ENCODE measurements at regions not wholly inside any gene's neighbourhood (a gene's known extent, or its start where the extent isn't known, plus 50 kb on each side); places are given as distances from the start of the nearest gene placed in this dataset.

DNA sequence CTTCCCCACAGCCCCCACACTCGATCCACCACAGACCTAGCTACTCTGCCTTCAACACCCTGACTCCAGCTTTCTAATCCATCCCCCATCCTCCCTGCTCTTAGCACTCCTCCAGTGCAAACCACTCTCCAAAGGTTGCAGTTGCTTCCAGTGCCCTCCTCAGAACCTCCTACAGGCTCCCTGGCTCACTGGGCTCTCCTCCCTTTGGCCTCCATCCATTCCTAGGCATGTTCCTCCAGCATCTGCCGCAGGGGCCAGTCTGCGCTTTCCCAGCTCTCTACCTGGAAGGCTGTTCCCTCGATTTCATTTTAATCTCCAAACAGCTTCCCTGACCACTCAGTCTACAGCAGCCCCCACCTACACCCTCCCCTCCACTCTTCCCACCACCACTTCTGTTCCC lies 133.8 kb downstream of the SPATA19 start:
- no peaks in the 10 kb centered on the region for H3K4me1 ChIP-seq (ENCODE audit: control insufficient read depth, insufficient read depth, low read length)
- H3K27ac ChIP-seq (ENCODE audit: low read length), result no peak overlapping the region
- no peaks in the 10 kb centered on the region for H3K36me3 ChIP-seq (ENCODE audit: control insufficient read depth, insufficient read depth, low read length)
- DNase-seq (ENCODE audit: low read depth, low spot score) (no peak), ATAC-seq (no peak)
- intact Hi-C loops (cut with micrococcal nuclease; ENCODE audit: unreplicated experiment), result no loop called here
- no peaks in the 10 kb centered on the region for H3K9me3 ChIP-seq (ENCODE audit: control insufficient read depth, insufficient read depth, low read depth, low read length)
- in situ Hi-C loops (cut with HindIII; ENCODE audit: low pct_unique_long_range_greater_than_20kb, low sequenced_read_pairs), result no loop called here
- H3K4me3 ChIP-seq (ENCODE audit: low read depth in 2 of 2, low read length in 2 of 2), result no peak overlapping the region
- BruUV-seq (replicated peaks), result no TSS peak
- ChIA-PET CTCF (no interaction called here), POLR2A (interaction anchor here (0.7 kb wide), 1 partner anchor 286 kb away, joined by 5 read pairs; no protein-coding TSS in a partner anchor)
- H3K27me3 ChIP-seq (ENCODE audit: control insufficient read depth, insufficient read depth, low read length), result peaks cover 5% of the 10 kb centered on the region; the same call in 1 of the 2 replicates
- TF ChIP-seq, protein P1, sequence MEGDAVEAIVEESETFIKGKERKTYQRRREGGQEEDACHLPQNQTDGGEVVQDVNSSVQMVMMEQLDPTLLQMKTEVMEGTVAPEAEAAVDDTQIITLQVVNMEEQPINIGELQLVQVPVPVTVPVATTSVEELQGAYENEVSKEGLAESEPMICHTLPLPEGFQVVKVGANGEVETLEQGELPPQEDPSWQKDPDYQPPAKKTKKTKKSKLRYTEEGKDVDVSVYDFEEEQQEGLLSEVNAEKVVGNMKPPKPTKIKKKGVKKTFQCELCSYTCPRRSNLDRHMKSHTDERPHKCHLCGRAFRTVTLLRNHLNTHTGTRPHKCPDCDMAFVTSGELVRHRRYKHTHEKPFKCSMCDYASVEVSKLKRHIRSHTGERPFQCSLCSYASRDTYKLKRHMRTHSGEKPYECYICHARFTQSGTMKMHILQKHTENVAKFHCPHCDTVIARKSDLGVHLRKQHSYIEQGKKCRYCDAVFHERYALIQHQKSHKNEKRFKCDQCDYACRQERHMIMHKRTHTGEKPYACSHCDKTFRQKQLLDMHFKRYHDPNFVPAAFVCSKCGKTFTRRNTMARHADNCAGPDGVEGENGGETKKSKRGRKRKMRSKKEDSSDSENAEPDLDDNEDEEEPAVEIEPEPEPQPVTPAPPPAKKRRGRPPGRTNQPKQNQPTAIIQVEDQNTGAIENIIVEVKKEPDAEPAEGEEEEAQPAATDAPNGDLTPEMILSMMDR (IDR thresholded peaks at IDR 0.05), result no peak
- TF ChIP-seq POLR2AphosphoS5 (IDR thresholded peaks at IDR 0.05; ENCODE audit: low read depth, low read length) (no peak), TCF7L2 (IDR thresholded peaks at IDR 0.05; ENCODE audit: low read depth, low read length) (no peak), SIN3A (IDR thresholded peaks at IDR 0.05; ENCODE audit: borderline replicate concordance, insufficient read depth, low read depth, low read length) (no peak)
- TF ChIP-seq, protein P2, sequence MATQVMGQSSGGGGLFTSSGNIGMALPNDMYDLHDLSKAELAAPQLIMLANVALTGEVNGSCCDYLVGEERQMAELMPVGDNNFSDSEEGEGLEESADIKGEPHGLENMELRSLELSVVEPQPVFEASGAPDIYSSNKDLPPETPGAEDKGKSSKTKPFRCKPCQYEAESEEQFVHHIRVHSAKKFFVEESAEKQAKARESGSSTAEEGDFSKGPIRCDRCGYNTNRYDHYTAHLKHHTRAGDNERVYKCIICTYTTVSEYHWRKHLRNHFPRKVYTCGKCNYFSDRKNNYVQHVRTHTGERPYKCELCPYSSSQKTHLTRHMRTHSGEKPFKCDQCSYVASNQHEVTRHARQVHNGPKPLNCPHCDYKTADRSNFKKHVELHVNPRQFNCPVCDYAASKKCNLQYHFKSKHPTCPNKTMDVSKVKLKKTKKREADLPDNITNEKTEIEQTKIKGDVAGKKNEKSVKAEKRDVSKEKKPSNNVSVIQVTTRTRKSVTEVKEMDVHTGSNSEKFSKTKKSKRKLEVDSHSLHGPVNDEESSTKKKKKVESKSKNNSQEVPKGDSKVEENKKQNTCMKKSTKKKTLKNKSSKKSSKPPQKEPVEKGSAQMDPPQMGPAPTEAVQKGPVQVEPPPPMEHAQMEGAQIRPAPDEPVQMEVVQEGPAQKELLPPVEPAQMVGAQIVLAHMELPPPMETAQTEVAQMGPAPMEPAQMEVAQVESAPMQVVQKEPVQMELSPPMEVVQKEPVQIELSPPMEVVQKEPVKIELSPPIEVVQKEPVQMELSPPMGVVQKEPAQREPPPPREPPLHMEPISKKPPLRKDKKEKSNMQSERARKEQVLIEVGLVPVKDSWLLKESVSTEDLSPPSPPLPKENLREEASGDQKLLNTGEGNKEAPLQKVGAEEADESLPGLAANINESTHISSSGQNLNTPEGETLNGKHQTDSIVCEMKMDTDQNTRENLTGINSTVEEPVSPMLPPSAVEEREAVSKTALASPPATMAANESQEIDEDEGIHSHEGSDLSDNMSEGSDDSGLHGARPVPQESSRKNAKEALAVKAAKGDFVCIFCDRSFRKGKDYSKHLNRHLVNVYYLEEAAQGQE (IDR thresholded peaks at IDR 0.05; ENCODE audit: insufficient read depth in 1 of 2, low read depth in 2 of 2, low read length in 1 of 2), result no peak

- peaks cover 5% of the 10 kb centered on the region; the same call in 1 of the 2 replicates for H3K27me3 ChIP-seq (ENCODE audit: control insufficient read depth, insufficient read depth, low read length)
Measured at GRCh38 chr11:133710681-133711240, 134.6 kb downstream of the SPATA19 start.

More at GRCh38 chr11:133710681-133711240, 134.6 kb downstream of the SPATA19 start:
- H3K4me3 ChIP-seq (ENCODE audit: low read depth in 2 of 2, low read length in 2 of 2), result no peak overlapping the region
- H3K36me3 ChIP-seq (ENCODE audit: control insufficient read depth, insufficient read depth, low read length), result no peaks in the 10 kb centered on the region
- in situ Hi-C loops (cut with HindIII; ENCODE audit: low pct_unique_long_range_greater_than_20kb, low sequenced_read_pairs) (no loop called here), intact Hi-C loops (cut with micrococcal nuclease; ENCODE audit: unreplicated experiment) (no loop called here)
- H3K9me3 ChIP-seq (ENCODE audit: control insufficient read depth, insufficient read depth, low read depth, low read length), result no peaks in the 10 kb centered on the region
- BruUV-seq (replicated peaks), result no TSS peak
- H3K27ac ChIP-seq (ENCODE audit: low read length), result no peak overlapping the region
- DNase-seq (ENCODE audit: low read depth, low spot score) (no peak), ATAC-seq (no peak)
- CTCF ChIA-PET, result no interaction called here
- POLR2A ChIA-PET, result no interaction called here
- TF ChIP-seq, protein P2 (IDR thresholded peaks at IDR 0.05; ENCODE audit: insufficient read depth in 1 of 2, low read depth in 2 of 2, low read length in 1 of 2), result no peak
- TF ChIP-seq POLR2AphosphoS5 (IDR thresholded peaks at IDR 0.05; ENCODE audit: low read depth, low read length) (no peak), SIN3A (IDR thresholded peaks at IDR 0.05; ENCODE audit: borderline replicate concordance, insufficient read depth, low read depth, low read length) (no peak), TCF7L2 (IDR thresholded peaks at IDR 0.05; ENCODE audit: low read depth, low read length) (no peak)
- TF ChIP-seq, protein P1 (IDR thresholded peaks at IDR 0.05), result no peak
- H3K4me1 ChIP-seq (ENCODE audit: control insufficient read depth, insufficient read depth, low read length), result no peaks in the 10 kb centered on the region

All from Panc1 (cell line).